ENCODE measurements at regions not wholly inside any gene's neighbourhood (a gene's known extent, or its start where the extent isn't known, plus 50 kb on each side); places are given as distances from the start of the nearest gene placed in this dataset.

DNA sequence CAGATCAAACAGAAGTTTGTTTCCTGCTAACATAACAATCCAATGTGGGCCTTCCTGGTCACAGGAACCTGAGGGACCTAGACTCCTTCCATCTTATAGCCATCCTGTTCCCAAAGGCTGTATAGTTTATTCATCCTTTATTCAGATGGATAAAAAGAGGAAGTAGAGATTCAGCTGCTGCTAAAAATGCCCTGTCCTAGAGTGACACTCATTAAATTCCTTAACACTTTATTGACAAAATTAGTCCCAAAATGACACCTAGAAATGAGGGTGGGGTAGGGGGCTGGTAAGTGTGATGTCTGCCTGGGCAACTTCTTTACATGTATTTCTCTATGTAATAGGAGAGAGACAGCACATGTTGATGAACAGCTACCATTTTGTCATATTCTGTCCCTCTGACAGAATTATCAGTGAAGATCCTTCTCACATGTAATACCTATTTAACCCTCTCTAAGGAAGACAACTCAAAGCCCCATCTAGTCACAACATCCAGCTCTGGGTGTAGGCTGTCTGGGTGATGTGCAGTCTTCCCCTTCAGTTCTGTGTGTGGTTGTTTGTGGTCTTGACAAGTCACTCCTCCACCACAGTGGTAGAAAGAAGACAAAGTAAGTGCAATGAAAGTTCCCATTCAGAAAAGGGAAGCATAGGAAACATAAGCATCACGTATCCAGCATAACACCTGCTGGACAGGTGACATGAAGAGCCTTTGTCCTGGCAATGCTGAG, 253.9 kb upstream of the CNTNAP5 start:
- TF ChIP-seq CTCF (conservative IDR thresholded peaks at IDR 0.05; ENCODE audit: low read depth in 2 of 2): no peak
- no peak for TF ChIP-seq EZH2 (IDR thresholded peaks at IDR 0.05; ENCODE audit: low read depth, unreplicated experiment)
- TF ChIP-seq CREB1 (CRISPR knock-in tag; IDR thresholded peaks at IDR 0.05; ENCODE audit: low read depth): no peak
- no peak for TF ChIP-seq POLR2AphosphoS5 (IDR thresholded peaks at IDR 0.05; ENCODE audit: low read depth)
- no peak for TF ChIP-seq REST (IDR thresholded peaks at IDR 0.05; ENCODE audit: unreplicated experiment)
- no peak for TF ChIP-seq NANOG (IDR thresholded peaks at IDR 0.05; ENCODE audit: borderline replicate concordance)
- TF ChIP-seq JUNB (IDR thresholded peaks at IDR 0.05; ENCODE audit: unreplicated experiment): no peak
- TF ChIP-seq EZH2phosphoT487 (IDR thresholded peaks at IDR 0.05; ENCODE audit: unreplicated experiment): no peak
- no peak for TF ChIP-seq ZNF462 (CRISPR knock-in tag; IDR thresholded peaks at IDR 0.05)

Data from GM23338 (cell line).